DND-41 (cell line): ENCODE measurements at regions not wholly inside any gene's neighbourhood (a gene's known extent, or its start where the extent isn't known, plus 50 kb on each side); places are given as distances from the start of the nearest gene placed in this dataset.

Experiments used
- CTCF ChIP-seq: IDR thresholded peaks from 2 replicates; pipeline ENCODE4 v1.5.1; 2012; ENCODE audit warnings: borderline replicate concordance, low read length, moderate library complexity, mild to moderate bottlenecking; ENCODE audit not compliant: poor library complexity, severe bottlenecking; ENCODE audit errors: extremely low read depth
- EZH2 ChIP-seq: IDR thresholded peaks from 3 replicates; pipeline ENCODE4 v1.6.1; 2012; ENCODE audit warnings: borderline replicate concordance, low read depth, mild to moderate bottlenecking, moderate library complexity, low read length, inconsistent platforms; ENCODE audit not compliant: severe bottlenecking

GRCh38 chr6:113205553-113205952 is 651.6 kb upstream of the MARCKS start:
- TF ChIP-seq CTCF: no peak
- TF ChIP-seq EZH2: no peak
